DMS53 (cell line): ENCODE measurements at regions not wholly inside any gene's neighbourhood (a gene's known extent, or its start where the extent isn't known, plus 50 kb on each side); places are given as distances from the start of the nearest gene placed in this dataset.
"Not testable (repeated sequence)": the region's sequence is repeated elsewhere in the genome, so short reads cannot be mapped to it uniquely, and the experiment has no call there.

Experiments used
- DNase-seq: peaks from one replicate; lab custom pipeline; 2025; lab: John Stamatoyannopoulos, UW

- no peak for DNase-seq
Observed at GRCh38 chr11:70894566-70895365, 357.6 kb downstream of the SHANK2 start.

GRCh38 chr11:70895366-70895670 lies 357.1 kb downstream of the SHANK2 start:
- no peak for DNase-seq

- no peak for DNase-seq
Observed at GRCh38 chr11:70897429-70897828, 354.9 kb downstream of the SHANK2 start.

GRCh38 chr11:70899616-70900015 lies 352.8 kb downstream of the SHANK2 start:
- no peak for DNase-seq

GRCh38 chr11:70900540-70900939 lies 351.8 kb downstream of the SHANK2 start:
- DNase-seq, result no peak

- DNase-seq, result no peak
Observed at GRCh38 chr11:70901951-70902521, 350.3 kb downstream of the SHANK2 start.

GRCh38 chr11:70903229-70903628 lies 349.1 kb downstream of the SHANK2 start:
- not testable (repeated sequence) for DNase-seq

- DNase-seq, result no peak
Observed at GRCh38 chr11:70906101-70906500, 346.3 kb downstream of the SHANK2 start.

- no peak for DNase-seq
Observed at GRCh38 chr11:70908223-70908622, 344.2 kb downstream of the SHANK2 start.

GRCh38 chr11:70910835-70911234 lies 341.5 kb downstream of the SHANK2 start:
- no peak for DNase-seq

- no peak for DNase-seq
Observed at GRCh38 chr11:70912226-70912840, 340.0 kb downstream of the SHANK2 start.

GRCh38 chr11:70913715-70914231 lies 338.6 kb downstream of the SHANK2 start:
- peak; percentile 69 for DNase-seq

- no peak for DNase-seq
Observed at GRCh38 chr11:70914496-70914895, 337.9 kb downstream of the SHANK2 start.

GRCh38 chr11:70915158-70915985 lies 337.0 kb downstream of the SHANK2 start:
- DNase-seq, result no peak

GRCh38 chr11:70916351-70916750 lies 336.0 kb downstream of the SHANK2 start:
- DNase-seq, result no peak

- DNase-seq, result no peak
Observed at GRCh38 chr11:70918242-70918641, 334.1 kb downstream of the SHANK2 start.

- DNase-seq, result no peak
Observed at GRCh38 chr11:70921804-70922203, 330.6 kb downstream of the SHANK2 start.

GRCh38 chr11:70924108-70924507 lies 328.3 kb downstream of the SHANK2 start:
- DNase-seq, result no peak

- no peak for DNase-seq
Observed at GRCh38 chr11:70925238-70925637, 327.1 kb downstream of the SHANK2 start.

GRCh38 chr11:70926543-70927201 lies 325.7 kb downstream of the SHANK2 start:
- DNase-seq, result no peak

- no peak for DNase-seq
Observed at GRCh38 chr11:70928854-70929598, 323.4 kb downstream of the SHANK2 start.
